HepG2 (cell line): ENCODE measurements at regions not wholly inside any gene's neighbourhood (a gene's known extent, or its start where the extent isn't known, plus 50 kb on each side); places are given as distances from the start of the nearest gene placed in this dataset.

Experiments used
- ATAC-seq: fragments of 200-7000 bp; cut with Tn5 transposase; 3 replicates; pipeline ENCODE4 v1.9.1; 2020; ENCODE audit warnings: mild to moderate bottlenecking, moderate library complexity
- BruUV-seq: library from RNA; stranded (reverse); fragments of 400-500 nt; replicated peaks from 2 replicates; lab custom pipeline; 2021; lab: Mats Ljungman, UMichigan
- CTCF ChIA-PET: fragments of 300-600 bp; formaldehyde crosslinking; extraction: SDS; loops from one replicate; lab custom pipeline; 2021; ENCODE audit warnings: low total read pairs, inconsistent platforms, low intra/inter-chr PET ratio; lab: Yijun Ruan, JAX
- POLR2A ChIA-PET: fragments of 350-600 bp; sonication (Branson Sonifier 250); formaldehyde crosslinking; loops from one replicate; lab custom pipeline; 2020; ENCODE audit warnings: antibody characterized with exemption, inconsistent platforms; lab: Yijun Ruan, JAX
- DNase-seq: peaks from one replicate; pipeline ENCODE4 v3.0.0-alpha.2; 2015; ENCODE audit warnings: low spot score
- FAIRE-seq: peaks from 3 replicates; lab custom pipeline; 2011; peaks lifted over from hg19 to GRCh38; lab: Jason Lieb, UNC
- H2AFZ ChIP-seq: one replicate; pipeline ENCODE4 v1.6.1; 2011; ENCODE audit warnings: low read length, inconsistent platforms
- H3K27ac ChIP-seq: fragments of 300-600 bp; 3 replicates; pipeline ENCODE4 v1.8.0; 2011; ENCODE audit warnings: mixed run types, mild to moderate bottlenecking, mixed read lengths, low read length, inconsistent platforms; ENCODE audit not compliant: insufficient read depth; ENCODE audit errors: extremely low read length
- H3K27me3 ChIP-seq, 2 experiments: fragments of 200-600 bp in 1 of 2; 2 replicates in 1 of 2; 3 replicates in 1 of 2; pipeline versions ENCODE4 v1.6.0 to v1.8.0; 2011; ENCODE audit warnings: low read length in 2 of 2, mild to moderate bottlenecking in 2 of 2, moderate library complexity in 2 of 2, inconsistent platforms in 1 of 2; ENCODE audit not compliant: insufficient read depth in 2 of 2, control insufficient read depth in 1 of 2
- H3K36me3 ChIP-seq, 2 experiments: fragments of 200-600 bp in 1 of 2; replicated peaks in 1 of 2; 2 replicates in 1 of 2; 3 replicates in 1 of 2; pipeline versions ENCODE4 v1.5.1 to v1.8.0; 2011; ENCODE audit warnings: low read length in 2 of 2, inconsistent platforms in 1 of 2; ENCODE audit not compliant: insufficient read depth in 2 of 2, control insufficient read depth in 1 of 2
- H3K4me1 ChIP-seq: 2 replicates; pipeline ENCODE4 v1.5.1; 2012; ENCODE audit warnings: low read length, inconsistent platforms; ENCODE audit not compliant: insufficient read depth
- H3K4me2 ChIP-seq: 2 replicates; pipeline ENCODE4 v1.6.0; 2011; ENCODE audit warnings: low read depth, low read length, inconsistent platforms
- H3K4me3 ChIP-seq, 3 experiments: fragments of 200-600 bp in 1 of 3; sonication (generic), shearing (Covaris generic) in 1 of 3; replicated peaks in 1 of 3; 2 replicates each; pipeline ENCODE4 v1.5.1; 2011 to 2016; ENCODE audit warnings: low read length in 3 of 3, inconsistent platforms in 2 of 3, low read depth in 2 of 3, mild to moderate bottlenecking in 2 of 3, control low read depth in 1 of 3, mixed read lengths in 1 of 3; ENCODE audit not compliant: insufficient read depth in 1 of 3
- H3K79me2 ChIP-seq: one replicate; pipeline ENCODE4 v1.6.1; 2011; ENCODE audit warnings: low read length, inconsistent platforms; ENCODE audit not compliant: insufficient read depth
- H3K9ac ChIP-seq: 2 replicates; pipeline ENCODE4 v1.6.0; 2011; ENCODE audit warnings: mild to moderate bottlenecking, low read depth, low read length, inconsistent platforms; ENCODE audit not compliant: insufficient read depth
- H3K9me3 ChIP-seq: 2 replicates; pipeline ENCODE4 v1.5.1; 2012; ENCODE audit warnings: mild to moderate bottlenecking, low read length
- H4K20me1 ChIP-seq: 2 replicates; pipeline ENCODE4 v1.6.0; 2011; ENCODE audit warnings: inconsistent platforms, mild to moderate bottlenecking, low read length, moderate library complexity; ENCODE audit not compliant: insufficient read depth
- HIVEP1 ChIP-seq: sonication (generic); formaldehyde crosslinking; IDR thresholded peaks from 2 replicates; pipeline ENCODE4 v1.4.0; 2020; ENCODE audit warnings: mild to moderate bottlenecking, missing genetic modification reagents
- HNRNPH1 ChIP-seq: fragments of 200-400 bp; formaldehyde crosslinking; optimal IDR thresholded peaks from 2 replicates; pipeline ENCODE3; 2017; ENCODE audit warnings: mild to moderate bottlenecking, low read depth, low read length
- MBNL3 ChIP-seq: fragments of 250-450 bp; sonication (Bioruptor Pico); conservative IDR thresholded peaks from 2 replicates; pipeline ENCODE4 v1.8.0; 2022; ENCODE audit warnings: mild to moderate bottlenecking, inconsistent platforms
- PHF20 ChIP-seq: sonication (generic); formaldehyde crosslinking; IDR thresholded peaks from 2 replicates; pipeline ENCODE4 v1.5.0; 2020; ENCODE audit warnings: mild to moderate bottlenecking, missing genetic modification reagents
- POLR2G ChIP-seq: fragments of 200-400 bp; formaldehyde crosslinking; IDR thresholded peaks from 2 replicates; pipeline ENCODE4 v1.6.1; 2018; ENCODE audit warnings: mild to moderate bottlenecking, low read depth, low read length, moderate library complexity
- SOX6 ChIP-seq, 2 experiments: fragments of 450-650 bp in 1 of 2; sonication (generic) in 1 of 2; formaldehyde crosslinking in 1 of 2; IDR thresholded peaks; 2 replicates each; pipeline versions ENCODE4 v1.4.0 to v1.6.1; 2017 to 2020; ENCODE audit warnings: antibody characterized with exemption in 1 of 2, mild to moderate bottlenecking in 1 of 2, missing genetic modification reagents in 1 of 2
- YEATS4 ChIP-seq: sonication (generic); formaldehyde crosslinking; IDR thresholded peaks from 2 replicates; pipeline ENCODE4 v1.4.0; 2020; ENCODE audit warnings: missing genetic modification reagents, borderline replicate concordance
- ZNF33B ChIP-seq: sonication (generic); formaldehyde crosslinking; IDR thresholded peaks from 2 replicates; pipeline ENCODE4 v1.5.1; 2020; ENCODE audit warnings: mild to moderate bottlenecking, missing genetic modification reagents
- ZNF746 ChIP-seq: sonication (generic); formaldehyde crosslinking; IDR thresholded peaks from 2 replicates; pipeline ENCODE4 v1.8.0; 2022; ENCODE audit warnings: mild to moderate bottlenecking, missing genetic modification reagents
- ZNF790 ChIP-seq: sonication (generic); formaldehyde crosslinking; IDR thresholded peaks from 2 replicates; pipeline ENCODE4 v1.8.0; 2022; ENCODE audit warnings: missing genetic modification reagents, mild to moderate bottlenecking, borderline replicate concordance
- in situ Hi-C: cut with HindIII; loops from 2 replicates; pipeline ENCODE4 v1.10.0; 2017; ENCODE audit warnings: low pct_unique_long_range_greater_than_20kb; ENCODE audit not compliant: extremely low pct_ligation_motif_present
- intact Hi-C: fragments of 100-400 bp; cut with micrococcal nuclease; formaldehyde crosslinking; loops from one replicate; pipeline ENCODE4 v1.10.0; 2022; ENCODE audit not compliant: unreplicated experiment
- TF ChIP-seq, protein P1 (sequence below): sonication (generic); formaldehyde crosslinking; IDR thresholded peaks from 2 replicates; pipeline ENCODE4 v1.4.0; 2020; ENCODE audit warnings: mild to moderate bottlenecking, missing genetic modification reagents, borderline replicate concordance

DNA sequence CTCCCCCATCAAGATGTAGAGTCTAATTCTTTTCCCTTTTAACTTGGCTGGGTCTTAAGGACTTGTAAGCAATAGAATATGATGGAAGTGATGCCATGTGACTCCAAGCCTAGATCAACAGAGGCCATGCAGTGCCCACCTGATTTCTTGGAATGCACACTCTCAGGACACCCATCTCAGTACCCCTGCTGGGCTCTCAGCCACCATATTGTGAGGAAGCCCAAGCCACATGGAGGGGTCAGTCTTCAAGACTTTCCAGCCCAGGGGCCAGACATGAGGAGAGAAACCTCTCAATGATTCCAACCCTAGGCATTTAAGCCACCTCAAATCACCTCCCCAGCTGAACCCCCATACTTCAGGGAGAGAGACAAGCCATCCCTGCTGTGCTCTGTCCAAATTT, 62.2 kb upstream of the CARD11 start:
- no peak for FAIRE-seq
- ATAC-seq, result no peak
- no peak for TF ChIP-seq ZNF746 (CRISPR knock-in tag)
- no peak for TF ChIP-seq HNRNPH1
- no peak for TF ChIP-seq MBNL3 (CRISPR knock-in tag)
- TF ChIP-seq YEATS4 (CRISPR knock-in tag), result no peak
- TF ChIP-seq ZNF790 (CRISPR knock-in tag), result no peak
- TF ChIP-seq, protein P1, sequence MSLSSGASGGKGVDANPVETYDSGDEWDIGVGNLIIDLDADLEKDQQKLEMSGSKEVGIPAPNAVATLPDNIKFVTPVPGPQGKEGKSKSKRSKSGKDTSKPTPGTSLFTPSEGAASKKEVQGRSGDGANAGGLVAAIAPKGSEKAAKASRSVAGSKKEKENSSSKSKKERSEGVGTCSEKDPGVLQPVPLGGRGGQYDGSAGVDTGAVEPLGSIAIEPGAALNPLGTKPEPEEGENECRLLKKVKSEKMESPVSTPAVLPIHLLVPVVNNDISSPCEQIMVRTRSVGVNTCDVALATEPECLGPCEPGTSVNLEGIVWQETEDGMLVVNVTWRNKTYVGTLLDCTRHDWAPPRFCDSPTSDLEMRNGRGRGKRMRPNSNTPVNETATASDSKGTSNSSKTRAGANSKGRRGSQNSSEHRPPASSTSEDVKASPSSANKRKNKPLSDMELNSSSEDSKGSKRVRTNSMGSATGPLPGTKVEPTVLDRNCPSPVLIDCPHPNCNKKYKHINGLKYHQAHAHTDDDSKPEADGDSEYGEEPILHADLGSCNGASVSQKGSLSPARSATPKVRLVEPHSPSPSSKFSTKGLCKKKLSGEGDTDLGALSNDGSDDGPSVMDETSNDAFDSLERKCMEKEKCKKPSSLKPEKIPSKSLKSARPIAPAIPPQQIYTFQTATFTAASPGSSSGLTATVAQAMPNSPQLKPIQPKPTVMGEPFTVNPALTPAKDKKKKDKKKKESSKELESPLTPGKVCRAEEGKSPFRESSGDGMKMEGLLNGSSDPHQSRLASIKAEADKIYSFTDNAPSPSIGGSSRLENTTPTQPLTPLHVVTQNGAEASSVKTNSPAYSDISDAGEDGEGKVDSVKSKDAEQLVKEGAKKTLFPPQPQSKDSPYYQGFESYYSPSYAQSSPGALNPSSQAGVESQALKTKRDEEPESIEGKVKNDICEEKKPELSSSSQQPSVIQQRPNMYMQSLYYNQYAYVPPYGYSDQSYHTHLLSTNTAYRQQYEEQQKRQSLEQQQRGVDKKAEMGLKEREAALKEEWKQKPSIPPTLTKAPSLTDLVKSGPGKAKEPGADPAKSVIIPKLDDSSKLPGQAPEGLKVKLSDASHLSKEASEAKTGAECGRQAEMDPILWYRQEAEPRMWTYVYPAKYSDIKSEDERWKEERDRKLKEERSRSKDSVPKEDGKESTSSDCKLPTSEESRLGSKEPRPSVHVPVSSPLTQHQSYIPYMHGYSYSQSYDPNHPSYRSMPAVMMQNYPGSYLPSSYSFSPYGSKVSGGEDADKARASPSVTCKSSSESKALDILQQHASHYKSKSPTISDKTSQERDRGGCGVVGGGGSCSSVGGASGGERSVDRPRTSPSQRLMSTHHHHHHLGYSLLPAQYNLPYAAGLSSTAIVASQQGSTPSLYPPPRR, result no peak
- no peak for TF ChIP-seq HIVEP1 (CRISPR knock-in tag)
- no peak for TF ChIP-seq SOX6 (IDR thresholded peaks at IDR 0.05)
- no peak for TF ChIP-seq SOX6 (CRISPR knock-in tag; IDR thresholded peaks at IDR 0.05)
- no peak for TF ChIP-seq POLR2G
- no peak for TF ChIP-seq ZNF33B (CRISPR knock-in tag)
- TF ChIP-seq PHF20 (CRISPR knock-in tag), result no peak

More for the DNA sequence above, 62.2 kb upstream of the CARD11 start:
- in situ Hi-C loops, result no loop called here
- no TSS peak for BruUV-seq
- Histone ChIP-seq H3K4me2 (no peak overlapping the region), H3K36me3 (no peaks in the 10 kb centered on the region), H3K9ac (no peak overlapping the region), H3K9me3 (no peaks in the 10 kb centered on the region; the same call in 1 of the 2 replicates), H3K27me3 (peaks cover 1 to 26% of the 10 kb centered on the region in 2 experiments; a peak in 2 of 5 replicates), H3K4me3 (no peak overlapping the region), H2AFZ (no peak overlapping the region), H4K20me1 (peaks cover 2% of the 10 kb centered on the region; the same call in 1 of the 2 replicates), H3K79me2 (no peaks in the 10 kb centered on the region), H3K27ac (no peak overlapping the region), H3K4me1 (no peaks in the 10 kb centered on the region)
- CTCF ChIA-PET, result no interaction called here
- POLR2A ChIA-PET, result no interaction called here
- intact Hi-C loops, result no loop called here
- DNase-seq, result no peak
